ENCODE measurements at regions not wholly inside any gene's neighbourhood (a gene's known extent, or its start where the extent isn't known, plus 50 kb on each side); places are given as distances from the start of the nearest gene placed in this dataset.

DNA sequence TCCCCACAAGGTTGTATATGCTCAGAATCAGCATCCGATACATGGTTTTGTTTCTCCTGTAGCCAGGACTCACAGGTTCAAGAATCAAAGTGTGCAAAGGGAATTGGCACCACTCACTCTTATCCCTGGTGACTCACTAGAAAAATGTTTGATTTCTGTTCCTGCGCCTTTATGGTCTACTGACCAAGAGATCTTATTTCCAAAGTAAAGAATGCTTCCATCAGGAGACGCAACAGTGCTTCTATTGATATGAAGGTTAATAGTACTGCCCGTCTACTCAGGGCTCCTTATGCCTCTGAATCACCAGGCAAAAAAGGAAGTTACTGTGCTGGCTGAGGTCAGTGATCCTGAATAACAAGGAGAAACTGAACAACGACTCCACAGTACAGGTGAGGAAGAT, 1392.0 kb upstream of the PRMT6 start:
- no peak for DNase-seq

DNA sequence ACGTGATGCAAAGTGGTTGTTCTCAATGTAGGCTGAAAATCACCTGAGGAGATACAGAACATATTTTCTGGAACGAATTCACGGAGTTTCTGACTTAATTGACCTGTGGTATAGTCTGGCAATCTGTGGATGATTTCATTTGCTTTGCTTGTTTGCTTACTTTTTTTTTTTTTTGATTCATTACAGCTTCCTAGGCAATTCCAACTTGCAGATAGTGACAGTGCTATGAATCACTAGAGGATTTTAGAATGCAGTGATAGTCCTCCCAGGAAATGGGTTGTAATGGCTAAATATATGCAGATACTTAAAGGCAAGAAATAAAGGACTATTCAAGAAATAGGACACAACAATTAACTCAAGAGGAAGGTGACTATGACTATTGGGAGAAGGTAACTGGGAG, 1378.1 kb upstream of the PRMT6 start:
- DNase-seq = no peak

DNA sequence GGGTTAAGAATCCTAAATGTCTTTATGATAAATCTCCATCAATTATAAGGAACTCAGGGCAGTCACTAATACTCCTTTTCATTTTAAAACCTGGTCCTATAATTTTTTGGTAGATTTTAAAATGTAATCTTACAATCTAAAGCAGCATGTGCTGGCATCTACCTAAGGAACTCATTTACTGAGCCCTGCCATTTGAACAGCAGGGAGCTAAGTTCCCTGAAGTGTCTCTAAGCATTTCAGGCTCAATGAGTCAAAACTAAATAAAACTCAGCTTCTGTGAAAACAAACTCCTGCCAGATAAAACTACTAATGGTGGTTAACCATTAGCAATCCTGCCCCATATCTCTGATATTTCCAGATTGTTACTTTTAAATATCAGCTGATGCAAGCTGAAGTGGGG, 1371.8 kb upstream of the PRMT6 start:
- no peak for DNase-seq

DNA sequence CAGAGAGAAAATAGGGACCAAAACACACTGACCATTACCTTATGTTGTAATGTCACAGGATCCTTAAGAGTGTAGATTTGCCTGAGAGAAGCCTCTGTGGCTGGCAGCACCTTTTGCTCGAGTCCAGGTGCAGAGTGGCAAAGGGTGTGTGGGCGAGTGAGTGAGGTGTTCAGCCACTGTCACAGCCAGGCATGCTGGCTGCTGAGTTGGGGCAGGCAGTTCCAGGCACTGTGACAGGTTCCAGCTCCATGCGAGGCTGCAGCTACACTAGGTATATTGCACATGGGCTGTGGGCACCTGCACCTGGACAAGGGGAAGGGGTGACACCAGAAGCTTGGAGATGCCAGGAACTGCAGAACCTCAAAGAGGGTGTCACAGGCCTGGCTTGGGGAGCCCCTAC, 1370.4 kb upstream of the PRMT6 start:
- DNase-seq = no peak

DNA sequence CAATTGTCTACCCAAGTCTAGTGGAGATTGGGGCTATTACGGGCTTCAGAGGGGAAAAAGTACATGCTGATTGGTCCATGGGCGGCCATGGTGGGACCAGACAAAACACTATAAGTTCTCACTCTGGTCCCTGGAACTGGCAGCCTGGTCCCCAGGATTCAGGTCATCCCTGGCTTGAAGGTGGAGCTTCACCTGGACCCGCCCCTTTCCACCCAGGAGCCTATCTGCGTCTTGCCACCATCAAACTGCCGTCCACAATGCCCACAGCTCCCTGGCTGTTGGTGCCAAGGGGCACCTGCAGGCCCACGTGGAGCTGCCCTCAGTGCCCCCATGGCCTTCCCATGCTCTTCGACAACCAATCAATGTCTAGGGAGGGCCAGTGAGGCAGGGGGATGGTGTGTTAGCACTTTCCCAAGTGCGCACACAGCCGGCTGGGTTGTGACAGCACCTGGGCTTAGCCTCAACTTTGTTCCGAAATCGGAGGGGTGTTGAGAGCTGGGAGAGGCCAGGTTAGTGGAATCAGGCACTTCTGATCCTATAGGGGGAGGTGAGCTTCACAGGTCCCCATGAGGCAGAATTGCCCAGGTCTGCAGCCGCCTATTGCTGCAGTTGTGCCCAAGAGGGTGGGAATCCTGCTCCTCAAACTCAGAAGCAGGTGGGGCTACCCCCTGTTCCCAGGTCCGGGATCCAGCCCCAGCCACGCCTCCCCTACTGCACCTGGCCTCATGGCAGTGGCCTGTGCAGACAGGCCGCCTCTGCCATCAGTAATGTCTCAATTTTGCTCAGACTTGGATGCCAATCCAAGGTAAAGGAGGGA, 1369.4 kb upstream of the PRMT6 start:
- DNase-seq = no peak

DNA sequence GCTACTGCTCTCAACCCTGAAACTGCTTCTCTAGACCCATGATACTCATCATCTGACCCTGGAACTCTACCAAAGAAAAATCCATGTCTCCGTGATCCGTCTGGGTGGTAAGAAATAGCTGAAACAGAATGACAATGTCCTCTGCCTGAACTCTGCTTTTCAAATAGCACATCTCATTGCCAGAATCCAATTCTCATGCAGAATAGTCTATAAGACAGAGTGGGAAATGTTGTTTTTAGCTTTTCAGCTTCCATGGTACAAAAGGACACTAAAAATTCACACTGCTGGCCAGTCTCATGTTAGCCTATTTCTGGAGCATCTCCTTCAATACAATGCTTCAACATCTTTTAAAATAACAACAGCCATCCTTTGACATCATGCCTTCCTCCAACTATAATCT, 1355.8 kb upstream of the PRMT6 start:
- DNase-seq = no peak

DNA sequence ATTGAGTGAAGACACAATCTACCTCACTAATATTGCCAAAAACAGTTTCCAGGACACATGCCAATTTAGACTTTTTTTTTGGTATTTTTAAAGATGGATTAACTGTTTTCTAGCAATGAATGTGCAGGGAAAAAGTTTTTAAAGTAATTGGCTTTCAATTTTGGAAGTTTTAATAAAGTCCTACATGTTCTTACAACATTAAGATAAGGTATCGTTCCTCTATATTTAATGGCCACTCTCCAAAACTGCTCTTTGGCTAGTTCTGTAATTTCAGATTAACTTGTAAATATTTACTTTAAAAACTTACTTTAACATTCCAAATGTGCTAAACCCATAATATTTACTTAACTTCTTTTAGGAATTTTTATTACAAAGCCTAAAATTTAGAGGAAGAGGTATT, 1332.2 kb upstream of the PRMT6 start:
- no peak for DNase-seq

DNA sequence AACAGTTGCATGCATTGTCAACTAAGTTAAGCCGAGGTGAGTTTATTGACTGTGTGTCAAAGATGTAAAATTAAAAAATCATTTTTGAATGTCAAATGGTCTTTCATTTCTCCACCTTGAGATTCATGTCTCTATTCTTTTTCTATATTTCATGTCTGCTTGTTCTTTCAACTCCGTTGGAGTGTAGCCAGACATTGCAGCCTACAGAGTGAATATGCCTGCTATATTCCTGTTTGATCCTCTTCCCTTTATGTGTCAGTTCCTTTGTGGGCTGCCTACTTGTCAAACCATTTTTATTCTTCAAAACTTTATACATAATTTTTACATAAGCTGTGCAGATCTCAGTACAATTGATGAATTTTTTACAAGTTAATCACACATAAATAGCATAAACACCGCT, 1325.8 kb upstream of the PRMT6 start:
- DNase-seq = no peak

DNA sequence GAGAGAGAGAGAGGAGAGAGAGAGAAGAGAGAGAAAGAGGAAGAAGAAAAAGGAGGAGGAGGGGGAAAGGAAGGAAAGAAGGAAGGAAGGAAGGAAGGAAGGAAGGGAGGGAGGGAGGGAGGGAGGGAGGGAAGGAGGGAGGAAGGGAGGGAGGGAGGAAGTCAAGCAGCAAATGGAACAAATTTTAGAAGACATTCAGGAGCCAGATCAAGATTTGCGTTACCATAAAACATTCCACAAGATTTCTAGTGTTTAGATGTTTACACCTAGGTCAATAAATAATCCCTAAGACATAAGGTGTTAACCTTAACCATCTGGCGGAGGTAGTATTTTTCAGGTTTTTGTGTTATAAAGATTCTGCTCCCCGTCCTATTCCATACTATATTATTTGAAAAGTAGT, 1320.1 kb upstream of the PRMT6 start:
- no peak for DNase-seq

DNA sequence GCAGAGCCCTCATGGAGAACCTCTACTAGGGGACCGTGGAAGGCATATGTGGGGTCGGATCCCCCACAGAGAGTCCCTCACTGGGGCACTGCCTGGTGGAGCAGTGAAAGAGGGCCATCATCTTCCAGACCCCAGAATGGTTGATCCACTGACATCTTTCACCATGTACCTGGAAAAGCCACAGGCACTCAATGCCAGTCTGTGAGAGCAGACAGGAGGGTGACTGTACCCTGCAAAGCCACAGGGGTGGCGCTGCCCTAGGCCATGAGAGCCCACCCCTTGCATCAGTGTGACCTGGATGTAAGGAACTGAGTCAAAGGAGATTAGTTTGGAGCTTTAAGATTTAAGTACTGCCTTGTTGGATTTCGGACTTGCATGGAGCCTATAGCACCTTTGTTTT, 1276.7 kb upstream of the PRMT6 start:
- no peak for DNase-seq

DNA sequence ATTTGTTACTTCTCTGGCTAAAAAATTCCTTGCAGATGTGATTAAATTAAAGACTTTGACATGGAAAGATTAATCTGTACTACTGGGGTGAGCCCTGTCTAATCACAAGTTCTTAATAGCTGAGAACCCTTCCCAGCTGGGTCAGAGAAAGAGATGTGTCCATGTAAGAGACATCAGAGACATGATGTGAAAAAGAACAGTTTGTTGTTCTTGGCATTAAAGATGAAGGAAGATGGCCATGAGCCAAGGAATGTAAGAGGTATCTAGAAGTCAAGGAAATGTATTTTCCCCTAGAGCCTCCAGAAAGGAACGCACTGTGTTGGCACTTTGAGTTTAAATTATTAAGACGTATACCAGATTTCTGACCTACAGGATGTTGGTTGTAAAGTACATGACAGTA, 1271.5 kb upstream of the PRMT6 start:
- DNase-seq = no peak

DNA sequence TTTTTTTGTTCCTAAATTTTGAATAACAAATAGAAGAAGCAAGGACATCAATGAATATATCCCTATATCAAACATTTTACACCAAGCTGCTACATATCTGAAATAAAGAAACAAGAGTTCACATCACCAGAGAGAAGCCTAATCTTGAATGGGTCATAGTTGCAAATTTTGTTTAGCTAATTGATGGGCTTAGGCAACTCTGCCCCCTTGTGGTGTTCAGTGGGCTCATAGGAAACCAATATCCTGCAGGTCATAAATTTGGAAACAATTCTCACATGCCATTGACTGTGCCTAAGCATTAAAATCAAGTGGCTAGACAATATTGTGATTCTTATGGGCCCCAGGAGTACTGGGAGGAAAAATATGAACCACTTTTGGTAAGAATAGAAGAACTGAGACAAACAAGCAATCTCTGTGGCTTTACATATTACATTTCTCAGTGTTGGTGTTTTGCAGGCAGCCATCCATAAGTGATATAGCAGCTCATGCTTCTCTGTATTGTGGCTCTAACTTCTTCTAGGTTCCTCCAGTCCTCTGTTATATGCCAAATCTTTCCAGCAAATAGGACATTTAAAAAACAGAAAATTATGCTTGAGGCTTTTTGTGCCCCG, 1262.8 kb upstream of the PRMT6 start:
- peak; percentile 12 to 46 (median 20) for DNase-seq

DNA sequence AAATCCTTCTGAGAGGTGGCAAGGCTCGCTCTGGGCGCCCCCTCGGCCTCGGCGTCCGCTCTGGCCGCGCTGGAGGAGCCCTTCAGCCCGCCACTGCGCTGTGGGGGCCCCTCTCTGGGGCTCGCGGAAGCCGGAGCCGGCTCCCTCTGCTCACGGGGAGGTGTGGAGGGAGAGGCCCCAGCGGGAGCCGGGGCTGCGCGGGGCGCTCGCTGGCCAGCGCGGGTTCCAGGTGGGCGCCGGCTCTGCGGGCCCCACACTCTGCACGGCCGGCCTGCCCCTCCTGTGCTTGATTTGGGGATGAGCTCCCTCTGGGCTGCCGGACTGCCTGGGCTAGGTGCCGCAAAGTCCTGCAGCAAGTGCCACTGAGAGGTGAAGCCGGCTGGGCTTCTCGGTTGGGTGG, 1260.7 kb upstream of the PRMT6 start:
- DNase-seq = no peak

DNA sequence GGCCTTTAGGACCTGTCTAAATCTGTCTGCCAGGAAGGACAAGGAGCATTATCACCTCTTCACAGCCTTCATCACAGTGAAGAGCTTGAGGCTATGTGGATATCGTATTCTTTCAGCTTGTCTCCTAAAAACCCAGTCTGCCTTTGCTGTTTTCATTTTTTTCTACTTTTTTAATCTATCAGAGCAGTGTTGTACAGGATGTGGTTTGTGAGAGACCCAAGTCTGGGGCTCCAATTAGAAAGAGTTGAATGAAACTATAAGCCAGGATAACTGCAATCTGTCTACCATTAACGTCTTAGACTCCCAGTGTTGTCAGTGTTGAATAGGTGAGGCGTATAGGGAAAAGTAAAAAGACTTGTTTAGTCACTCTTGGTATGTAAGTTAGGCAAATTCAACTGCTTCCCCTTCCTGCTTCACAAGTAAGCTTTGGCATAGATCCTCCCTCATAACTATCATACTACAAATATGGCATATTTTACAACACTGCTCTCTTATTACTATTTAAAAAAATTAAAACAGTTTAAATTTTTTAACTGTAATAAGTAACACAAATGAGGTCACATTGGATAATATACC, 1225.8 kb upstream of the PRMT6 start:
- DNase-seq = no peak

DNA sequence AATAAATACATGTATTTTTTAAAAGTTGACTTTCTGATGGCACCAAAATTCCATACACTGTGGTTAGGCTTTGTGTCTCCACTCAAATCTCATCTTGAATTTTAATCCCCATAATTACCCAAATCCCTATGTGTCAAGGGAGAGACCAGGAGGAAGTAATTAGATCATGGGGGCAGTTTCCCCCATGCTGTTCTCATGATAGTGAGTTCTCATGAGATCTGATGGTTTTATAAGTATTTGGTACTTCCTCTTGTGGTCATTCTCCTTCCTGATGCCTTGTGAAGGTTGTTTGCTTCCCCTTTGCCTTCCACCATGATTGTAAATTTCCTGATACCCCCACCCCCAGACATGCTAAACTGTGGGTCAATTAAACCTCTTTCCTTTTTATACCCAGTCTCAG, 1218.4 kb upstream of the PRMT6 start:
- no peak for DNase-seq

DNA sequence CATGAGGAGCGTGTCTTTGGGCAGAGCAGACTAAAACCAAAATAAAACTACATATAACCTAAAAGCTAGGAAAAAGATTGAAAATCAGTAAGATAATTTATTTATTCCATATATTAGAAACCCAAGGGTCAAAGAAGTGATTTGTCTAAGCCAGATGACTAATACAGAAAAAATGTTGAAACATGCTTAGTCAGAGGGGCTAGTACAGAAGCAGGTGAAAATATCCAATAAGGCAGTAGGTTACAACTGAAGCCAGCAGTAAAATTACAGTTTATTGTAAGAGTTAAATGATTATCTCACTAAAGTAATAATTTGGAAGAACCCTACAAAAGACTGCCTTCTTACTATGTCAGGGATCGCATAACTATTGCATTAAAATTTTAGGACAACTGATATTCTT, 1190.9 kb upstream of the PRMT6 start:
- DNase-seq = no peak

DNA sequence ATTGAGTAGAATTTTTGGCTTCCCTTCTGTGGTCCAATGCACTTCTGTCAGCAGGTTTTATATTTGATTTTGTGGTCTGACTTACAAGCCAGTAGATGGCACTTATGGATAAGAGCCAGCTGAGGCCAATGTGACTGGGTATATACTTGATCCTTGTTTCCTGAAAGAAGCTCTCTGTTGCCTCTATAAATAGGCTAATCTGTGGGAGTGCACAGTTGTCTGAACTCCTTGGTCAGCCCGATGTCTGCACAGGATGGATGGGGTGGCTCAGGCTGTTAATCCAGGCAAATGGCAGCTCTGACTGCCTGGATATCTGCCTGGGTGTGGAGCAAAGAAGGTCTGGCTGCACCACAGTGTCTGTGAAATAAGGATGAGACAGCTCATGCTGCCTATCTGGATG, 1183.7 kb upstream of the PRMT6 start:
- no peak for DNase-seq

DNA sequence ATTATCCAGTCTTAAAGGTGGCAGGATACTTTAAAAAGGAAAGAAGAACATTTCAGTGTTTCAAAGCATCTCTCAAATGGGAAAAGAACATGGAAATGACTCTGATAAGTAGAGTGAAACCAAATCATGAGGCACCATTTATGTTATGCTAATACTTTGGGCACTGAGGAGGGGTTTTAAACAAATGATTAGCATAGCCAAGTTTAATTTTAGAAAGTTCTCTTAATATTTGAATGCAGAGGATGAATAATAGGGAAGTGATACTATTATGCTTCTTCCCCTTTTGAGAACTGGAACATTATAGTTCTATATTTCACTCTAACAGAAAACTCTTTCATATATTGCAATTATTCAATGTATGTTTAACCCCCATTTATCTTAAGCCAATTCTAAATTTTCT, 1181.9 kb upstream of the PRMT6 start:
- peak in 1 of 3 donors; percentile 5 for DNase-seq

DNA sequence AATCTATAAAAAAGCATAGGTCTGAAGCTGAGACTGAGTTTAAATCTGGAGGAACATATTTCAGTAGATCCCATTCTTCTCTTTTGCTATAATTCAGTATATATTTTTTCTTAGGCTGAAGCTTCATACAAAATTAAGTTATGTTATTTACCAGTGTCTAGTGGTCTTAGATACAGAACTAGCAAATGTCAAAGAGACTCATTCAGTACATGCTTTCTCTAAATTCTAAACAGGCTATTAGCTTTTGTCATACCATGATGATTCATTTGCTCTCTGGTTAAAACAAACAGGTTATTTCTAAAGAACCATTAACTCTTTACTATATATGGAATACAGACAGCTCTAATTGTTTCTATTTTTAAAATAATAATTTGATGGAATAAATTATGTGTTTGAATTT, 1170.2 kb upstream of the PRMT6 start:
- no peak for DNase-seq

DNA sequence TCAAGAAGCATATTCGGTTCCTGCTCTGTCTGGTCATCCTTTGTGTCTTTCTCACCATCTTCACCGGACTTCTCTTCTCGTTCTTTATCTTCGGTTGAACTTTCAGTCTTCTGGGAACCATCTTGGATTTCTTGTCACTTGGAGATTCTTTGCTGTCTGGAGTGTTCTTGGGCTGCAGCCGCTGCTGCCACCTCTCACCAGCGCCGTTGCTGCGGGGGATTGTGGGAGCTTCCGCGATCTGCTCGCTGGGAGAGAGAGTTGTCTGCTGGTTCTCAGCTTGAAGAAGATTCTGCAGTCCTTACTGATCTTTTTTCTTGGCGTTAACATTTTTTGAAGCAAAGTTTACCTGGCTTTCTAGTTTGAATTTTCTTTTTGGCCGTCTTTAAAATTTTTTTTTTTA, 1165.2 kb upstream of the PRMT6 start:
- DNase-seq = no peak

DNA sequence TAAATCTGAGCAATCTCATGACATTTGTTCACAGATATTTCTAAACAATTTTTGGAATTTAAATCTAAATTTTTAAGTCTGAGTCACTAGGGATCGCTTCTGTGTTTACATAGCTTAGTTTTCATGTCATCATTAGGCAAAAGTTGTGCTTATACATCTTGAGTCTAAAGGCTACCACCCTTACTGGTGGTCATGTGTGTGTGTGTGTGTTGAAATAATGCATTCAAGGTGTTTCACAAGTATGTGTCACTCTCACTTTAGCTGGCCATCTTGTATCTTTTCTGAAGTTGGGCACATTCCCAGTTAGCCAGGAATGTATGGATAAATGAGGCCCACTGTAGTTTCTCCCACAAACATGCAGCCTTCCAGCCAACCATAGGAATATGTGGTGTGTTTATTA, 1162.5 kb upstream of the PRMT6 start:
- DNase-seq = no peak

DNA sequence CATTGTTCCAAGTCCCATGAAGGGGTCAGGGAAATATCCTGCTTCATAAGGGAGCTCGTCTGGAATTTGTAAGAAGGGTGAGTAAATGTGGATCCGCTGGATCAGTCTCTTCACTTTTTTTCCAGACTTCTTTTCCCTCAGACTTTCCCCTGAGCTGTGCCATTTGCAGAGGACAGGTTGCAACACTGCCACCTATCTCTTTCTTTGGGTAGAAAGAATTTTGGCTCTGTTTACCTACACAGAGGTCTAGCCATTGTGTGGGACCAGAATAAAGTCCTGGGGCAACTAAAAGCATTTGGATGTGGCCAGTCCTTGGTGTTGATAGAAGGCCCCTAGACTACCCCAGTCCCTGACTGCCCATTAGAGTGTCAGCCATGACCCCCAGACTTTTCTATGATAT, 1146.7 kb upstream of the PRMT6 start:
- DNase-seq = no peak

DNA sequence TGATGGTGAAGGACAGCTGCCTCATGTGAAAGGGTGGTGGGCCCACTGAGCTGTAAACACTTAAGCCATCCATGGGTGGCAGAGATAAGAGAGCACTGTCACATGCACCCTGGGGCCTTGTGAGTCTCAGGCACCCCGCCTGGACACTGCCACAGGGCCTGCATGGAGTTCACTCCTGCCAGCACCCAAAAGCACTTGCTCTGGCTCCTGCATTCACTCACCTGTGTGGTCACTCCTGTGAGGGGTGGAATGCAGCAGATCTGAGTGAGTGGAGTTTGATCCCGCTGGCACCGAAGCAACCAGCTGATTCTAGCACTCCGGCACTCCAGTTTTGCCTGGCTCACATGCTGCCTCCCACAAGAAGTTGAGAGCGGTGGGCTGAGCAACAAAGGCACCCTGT, 1142.1 kb upstream of the PRMT6 start:
- no peak for DNase-seq

DNA sequence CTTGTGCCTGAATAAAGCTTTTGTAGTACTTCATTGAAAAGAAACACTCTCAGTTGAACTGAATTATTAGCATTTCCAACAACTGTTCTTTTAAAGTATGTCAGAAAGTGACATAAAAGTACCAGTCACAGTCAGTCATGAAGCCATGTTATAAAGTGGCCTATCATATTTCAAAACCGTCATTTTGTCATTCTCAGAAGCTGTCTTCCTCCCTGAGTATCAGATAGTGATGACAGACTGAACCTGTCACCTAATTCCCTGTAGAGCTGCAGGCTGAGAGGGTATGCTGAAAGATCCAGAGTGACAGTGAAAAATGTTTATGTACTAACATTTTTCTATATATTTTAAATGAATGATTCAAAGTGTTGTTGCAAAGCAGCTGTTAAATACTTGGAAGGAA, 1121.7 kb upstream of the PRMT6 start:
- DNase-seq = no peak

DNA sequence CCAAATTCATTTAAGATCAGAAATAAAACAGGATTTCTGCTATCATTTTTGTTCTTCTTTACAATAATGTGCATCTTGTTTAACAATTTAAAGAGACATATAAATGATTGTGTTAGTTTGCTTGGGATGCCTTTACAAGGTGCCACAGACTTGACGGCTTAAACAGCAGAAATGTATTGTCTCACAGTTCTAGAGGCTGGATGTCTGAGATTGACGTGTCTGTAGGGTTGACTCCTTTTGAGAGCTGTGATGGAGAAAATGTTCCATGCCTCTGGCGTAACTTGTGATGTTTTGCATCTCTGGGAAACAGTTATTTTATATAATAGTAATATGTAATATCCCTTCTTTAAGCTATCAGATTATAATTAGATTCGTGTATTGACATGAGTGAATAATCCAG, 1091.6 kb upstream of the PRMT6 start:
- no peak for DNase-seq

All from suppressor macrophage treated with lipopolysaccharide for 1 hour (primary cell).